Ecto neural progenitor cell (in vitro differentiated cells): ENCODE measurements at regions not wholly inside any gene's neighbourhood (a gene's known extent, or its start where the extent isn't known, plus 50 kb on each side); places are given as distances from the start of the nearest gene placed in this dataset.
"Not testable (repeated sequence)": the region's sequence is repeated elsewhere in the genome, so short reads cannot be mapped to it uniquely, and the experiment has no call there.

Experiments used
- DNase-seq: peaks from one replicate; pipeline ENCODE4 v3.0.0-alpha.2; 2018; ENCODE audit warnings: low spot score

- no peak for DNase-seq
These were observed 171.8 kb upstream of the ATP5MC3 start for GRCh38 chr2:175353275-175353674.

DNA sequence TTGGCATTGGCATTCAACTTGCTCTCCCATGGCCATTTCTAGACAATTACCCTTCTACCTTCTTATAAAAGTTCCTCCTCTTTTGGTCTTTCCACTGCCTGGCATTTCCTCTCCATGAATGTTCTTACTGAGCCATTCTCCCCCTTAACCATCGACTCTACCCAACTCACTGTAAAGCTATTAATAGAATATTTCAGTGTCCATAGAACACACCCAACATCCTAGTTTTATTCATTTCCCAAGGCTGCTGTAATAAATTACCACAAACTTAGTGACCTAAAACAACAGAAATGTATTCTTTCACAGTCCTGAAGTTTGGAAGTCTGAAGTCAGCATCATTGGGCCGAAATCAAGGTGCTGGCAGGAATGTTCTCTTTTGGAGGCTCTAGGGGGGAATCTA lies 170.0 kb upstream of the ATP5MC3 start:
- DNase-seq, result no peak

DNA sequence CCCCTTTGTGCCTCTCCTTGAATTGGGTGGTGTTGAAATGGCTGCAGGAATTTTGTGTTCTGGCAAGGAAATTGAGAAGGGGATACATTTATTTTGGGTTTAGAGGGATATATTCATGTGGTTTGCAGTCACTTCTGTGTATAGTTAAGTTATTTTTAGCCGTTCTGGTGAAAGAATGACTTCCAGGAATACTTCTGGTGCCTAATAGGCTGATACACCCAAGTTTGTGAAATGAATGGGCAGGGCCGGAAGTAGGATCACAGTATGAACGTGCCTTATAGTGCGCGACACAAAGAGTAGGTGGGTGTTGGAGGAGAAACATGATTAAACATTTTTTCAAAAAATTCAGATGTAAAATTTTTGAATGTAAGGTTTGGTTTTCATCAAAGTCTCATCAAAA lies 168.6 kb upstream of the ATP5MC3 start:
- no peak for DNase-seq

GRCh38 chr2:175342085-175342484 lies 160.6 kb upstream of the ATP5MC3 start:
- DNase-seq, result no peak

- no peak for DNase-seq
These were observed 148.7 kb upstream of the ATP5MC3 start for GRCh38 chr2:175330195-175330594.

GRCh38 chr2:175326801-175327200 lies 145.3 kb upstream of the ATP5MC3 start:
- DNase-seq, result no peak

GRCh38 chr2:175326164-175326563 lies 144.7 kb upstream of the ATP5MC3 start:
- not testable (repeated sequence) for DNase-seq

DNA sequence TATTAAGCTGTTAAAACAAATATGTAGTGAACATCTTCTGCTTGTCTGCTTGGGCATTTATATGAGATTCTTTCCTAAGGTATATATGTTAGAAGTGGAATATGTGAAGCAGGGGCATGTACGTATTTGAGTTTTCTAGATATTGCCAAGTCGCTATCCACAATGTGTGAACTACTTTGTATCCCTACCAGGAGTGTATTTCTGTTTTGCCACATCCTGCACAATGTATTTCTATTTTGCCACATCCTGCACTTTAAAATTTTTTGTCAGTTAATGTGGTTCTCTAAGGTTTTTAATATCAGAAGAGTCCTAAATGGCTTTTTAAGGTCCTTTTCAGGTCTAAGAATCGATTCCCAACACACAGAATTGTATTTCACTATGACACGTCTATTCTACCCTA lies 141.7 kb upstream of the ATP5MC3 start:
- DNase-seq, result no peak

DNA sequence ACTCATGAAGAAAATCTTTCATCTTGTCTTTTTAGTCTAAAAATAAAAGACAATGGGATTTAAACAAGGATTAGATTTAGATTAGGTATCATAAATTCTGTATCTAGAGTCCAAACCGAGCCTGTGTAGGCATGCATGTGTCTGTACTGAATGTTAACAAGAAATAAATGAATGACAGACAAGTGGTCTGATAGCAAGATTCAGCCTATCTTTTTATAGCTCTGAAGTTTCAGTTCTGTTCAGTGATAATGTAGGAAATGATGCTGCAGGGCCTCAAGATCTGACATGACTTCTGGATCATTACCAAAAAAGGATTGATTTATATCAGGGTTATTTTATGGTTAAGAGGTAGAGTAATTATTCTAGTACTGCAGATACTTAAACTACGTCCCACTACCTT lies 137.0 kb upstream of the ATP5MC3 start:
- no peak for DNase-seq

DNA sequence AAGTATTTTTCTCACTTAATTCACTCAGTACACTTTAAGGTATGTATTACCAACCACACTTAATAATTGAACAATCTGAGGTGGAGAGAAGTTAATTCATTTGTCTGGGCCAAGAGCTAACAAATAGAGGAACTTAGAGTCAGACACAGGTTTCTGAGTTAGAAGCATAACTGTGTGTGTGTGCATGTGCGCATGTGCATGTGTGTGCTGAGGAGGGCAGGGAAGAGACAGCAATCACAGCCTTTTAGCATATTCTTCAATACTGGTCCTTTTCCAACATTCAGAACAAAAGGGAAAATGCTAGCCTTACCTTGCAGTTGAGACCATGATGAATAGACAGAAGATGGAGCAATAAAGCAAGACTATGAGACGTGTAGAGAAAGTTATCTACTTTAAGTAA lies 136.2 kb upstream of the ATP5MC3 start:
- no peak for DNase-seq

GRCh38 chr2:175312137-175312536 lies 130.6 kb upstream of the ATP5MC3 start:
- DNase-seq, result no peak

- DNase-seq, result no peak
These were observed 129.4 kb upstream of the ATP5MC3 start for GRCh38 chr2:175310813-175311504.

- peak; percentile 47 for DNase-seq
These were observed 128.3 kb upstream of the ATP5MC3 start for GRCh38 chr2:175309799-175310198.

- no peak for DNase-seq
These were observed 126.5 kb upstream of the ATP5MC3 start for GRCh38 chr2:175308005-175308404.

- DNase-seq, result no peak
These were observed 123.0 kb upstream of the ATP5MC3 start for GRCh38 chr2:175304541-175304940.

- DNase-seq, result no peak
These were observed 112.3 kb upstream of the ATP5MC3 start for GRCh38 chr2:175293776-175294175.

DNA sequence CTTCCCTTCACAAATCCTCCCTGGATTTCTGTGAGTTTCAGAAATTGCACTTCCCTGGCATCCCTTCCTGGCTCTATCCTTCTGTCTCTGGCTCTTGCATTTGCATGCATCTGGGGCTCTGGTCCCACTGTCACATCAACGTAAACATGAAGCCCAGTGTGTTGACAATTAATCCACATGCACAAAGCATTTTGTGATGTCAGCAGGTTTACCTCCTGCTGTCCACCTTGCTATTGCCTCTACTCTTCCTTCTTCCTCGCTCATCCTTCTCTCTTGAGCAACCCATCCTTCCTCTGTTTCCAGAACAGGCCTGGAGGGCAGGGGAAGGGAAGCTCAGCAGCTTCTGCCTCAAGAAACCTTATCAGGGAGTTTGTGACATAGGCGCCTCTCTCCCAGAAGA lies 111.7 kb upstream of the ATP5MC3 start:
- DNase-seq, result no peak

DNA sequence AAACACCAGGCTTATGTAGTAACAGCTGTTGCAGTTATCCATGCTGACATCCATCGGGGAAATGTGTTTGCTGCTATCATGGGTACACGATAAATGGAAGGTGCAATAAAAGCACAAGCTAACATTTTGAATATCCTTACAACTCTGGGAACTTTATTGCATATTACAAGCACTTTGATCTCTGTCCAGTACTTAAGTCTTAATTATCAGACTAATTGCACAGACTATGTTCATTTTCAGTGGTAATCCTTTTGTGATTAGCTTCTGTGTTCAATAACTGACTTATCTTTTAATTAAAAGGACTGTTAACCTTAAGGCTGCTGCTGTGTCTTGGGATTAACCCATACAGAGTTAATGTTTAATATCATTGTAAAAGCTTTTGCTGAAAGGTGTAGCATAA lies 101.4 kb upstream of the ATP5MC3 start:
- DNase-seq, result no peak

GRCh38 chr2:175282300-175282699 lies 100.8 kb upstream of the ATP5MC3 start:
- no peak for DNase-seq

DNA sequence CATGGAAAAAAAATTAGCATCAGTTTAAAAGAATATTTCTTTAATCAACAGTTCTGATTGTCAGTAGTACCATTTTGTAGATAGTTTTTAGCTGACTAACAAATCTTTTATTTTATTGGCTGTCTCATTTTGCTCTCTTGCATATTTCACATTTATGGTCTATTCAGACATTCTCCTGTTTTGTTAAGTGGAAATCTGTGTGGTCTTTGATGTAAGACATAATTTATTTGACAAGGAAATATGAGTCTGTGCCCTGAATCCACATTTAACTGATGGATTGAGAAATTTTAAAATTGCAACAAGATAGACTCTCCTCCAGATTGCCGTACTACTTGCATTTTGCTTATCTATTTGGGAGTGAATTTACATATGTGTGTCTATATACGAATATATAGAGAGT lies 96.3 kb upstream of the ATP5MC3 start:
- DNase-seq, result no peak

GRCh38 chr2:175275539-175275938 lies 94.0 kb upstream of the ATP5MC3 start:
- DNase-seq, result no peak

- DNase-seq, result no peak
These were observed 77.7 kb upstream of the ATP5MC3 start for GRCh38 chr2:175259164-175259563.

DNA sequence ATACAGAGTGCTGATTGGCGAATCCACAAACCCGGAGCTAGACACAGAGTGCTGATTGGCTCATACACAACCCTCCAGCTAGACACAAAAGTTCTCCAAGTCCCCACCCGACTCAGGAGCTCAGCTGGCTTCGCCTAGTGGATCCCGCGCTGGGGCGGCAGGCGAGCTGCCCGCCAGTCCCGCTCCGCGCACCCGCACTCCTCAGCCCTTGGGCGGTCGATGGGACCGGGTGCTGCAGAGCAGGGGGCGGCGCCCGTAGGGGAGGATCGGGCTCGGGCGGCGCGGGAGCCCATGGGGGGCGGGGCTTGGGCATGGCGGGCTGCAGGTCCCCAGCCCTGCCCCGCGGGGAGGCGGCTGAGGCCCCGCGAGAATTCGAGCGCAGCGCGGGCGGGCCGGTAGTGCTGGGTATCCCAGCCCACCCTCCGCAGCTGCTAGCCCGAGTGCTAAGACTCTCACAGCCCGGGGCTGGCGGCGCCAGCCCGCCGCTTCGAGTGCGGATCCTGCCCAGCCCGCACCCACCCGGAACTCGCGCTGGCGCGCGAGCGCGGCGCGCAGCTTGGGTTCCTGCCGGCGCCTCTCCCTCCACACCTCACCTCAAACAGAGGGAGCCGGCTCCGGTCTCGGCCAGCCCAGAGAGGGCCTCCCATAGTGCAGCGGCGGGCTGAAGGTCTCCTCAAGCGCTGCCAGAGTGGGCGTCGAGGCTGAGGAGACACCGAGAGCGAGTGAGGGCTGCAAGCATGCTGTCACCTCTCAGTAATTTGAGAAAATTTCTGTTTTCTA lies 75.5 kb upstream of the ATP5MC3 start:
- no peak for DNase-seq

- not testable (repeated sequence) for DNase-seq
These were observed 74.9 kb upstream of the ATP5MC3 start for GRCh38 chr2:175256391-175256790.
